Left forelimb (tissue), 1 donor: ENCODE measurements at regions not wholly inside any gene's neighbourhood (a gene's known extent, or its start where the extent isn't known, plus 50 kb on each side); places are given as distances from the start of the nearest gene placed in this dataset.

Experiments
- DNase-seq: peaks from one replicate; pipeline ENCODE4 v3.0.0-alpha.2; 2018; ENCODE audit warnings: low spot score

GRCh38 chr2:239590276-239590675 is 189.5 kb upstream of the HDAC4 start:
- DNase-seq: no peak

GRCh38 chr2:239589833-239590232 is 189.0 kb upstream of the HDAC4 start:
- DNase-seq: no peak

GRCh38 chr2:239589270-239589825 is 188.5 kb upstream of the HDAC4 start:
- no peak for DNase-seq

- DNase-seq: no peak
Measured at GRCh38 chr2:239588451-239589269, 187.8 kb upstream of the HDAC4 start.

DNA sequence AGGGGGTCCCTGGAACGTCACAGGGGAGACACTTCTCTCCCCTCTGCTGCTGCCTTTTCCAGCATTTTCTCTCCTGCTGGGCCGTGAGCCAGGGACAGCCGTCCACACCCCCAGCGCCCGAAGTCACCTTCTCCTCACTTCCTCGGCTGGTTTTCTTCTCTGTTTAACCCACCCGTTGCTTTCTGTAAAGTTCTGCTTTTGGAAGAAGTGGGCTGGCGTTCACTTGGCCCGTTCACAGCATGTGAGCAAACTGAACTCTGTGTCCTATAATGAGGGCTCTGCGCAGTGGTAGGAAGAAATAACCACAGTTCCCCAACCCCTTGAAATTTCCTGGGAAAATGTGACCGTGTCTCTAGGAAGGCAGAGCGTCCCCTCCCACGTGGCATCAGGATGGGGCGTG is 187.0 kb upstream of the HDAC4 start:
- DNase-seq: no peak

DNA sequence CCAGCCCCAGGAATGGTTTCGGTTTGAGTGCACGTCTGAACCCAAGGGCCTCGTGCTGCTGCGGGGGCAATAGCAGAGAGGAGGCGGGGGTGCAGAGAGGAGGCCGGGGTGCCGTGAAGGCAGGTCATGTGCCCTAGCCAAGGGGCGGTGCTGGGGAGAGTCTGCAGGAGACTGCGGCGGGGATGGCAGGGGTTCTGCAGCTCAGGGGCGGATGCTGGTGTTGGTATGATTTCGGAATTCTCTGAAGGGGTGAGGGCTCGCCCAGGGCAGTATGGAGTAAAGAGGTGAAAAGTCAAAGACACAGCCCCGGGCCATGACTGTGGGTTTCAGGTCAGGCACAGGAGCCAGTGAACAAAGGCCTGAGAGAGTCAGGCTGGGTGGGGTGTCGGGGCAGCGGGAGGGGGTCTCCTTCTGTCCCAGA is 186.5 kb upstream of the HDAC4 start:
- DNase-seq: no peak

- no peak for DNase-seq
Measured at GRCh38 chr2:239586651-239587310, 186.0 kb upstream of the HDAC4 start.

DNA sequence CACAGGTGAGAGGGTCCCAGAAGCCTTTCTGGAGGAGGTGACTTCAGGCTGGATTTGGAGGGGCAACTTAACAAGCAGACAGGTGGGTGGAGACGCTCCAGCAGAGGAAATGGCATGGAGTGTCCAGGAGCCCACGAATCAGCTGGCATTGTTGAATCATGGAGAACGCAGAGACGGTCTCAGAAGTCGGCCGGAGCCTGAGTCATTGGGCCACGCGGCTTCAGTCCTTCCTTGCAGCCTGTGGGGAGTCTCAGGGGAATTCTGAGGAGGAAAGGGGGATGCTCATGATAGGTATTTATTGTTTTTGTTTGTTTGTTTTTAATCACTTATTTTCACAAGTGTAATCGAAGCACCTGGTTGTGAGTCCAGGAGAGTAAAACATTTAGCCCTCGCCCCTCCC is 184.6 kb upstream of the HDAC4 start:
- no peak for DNase-seq

DNA sequence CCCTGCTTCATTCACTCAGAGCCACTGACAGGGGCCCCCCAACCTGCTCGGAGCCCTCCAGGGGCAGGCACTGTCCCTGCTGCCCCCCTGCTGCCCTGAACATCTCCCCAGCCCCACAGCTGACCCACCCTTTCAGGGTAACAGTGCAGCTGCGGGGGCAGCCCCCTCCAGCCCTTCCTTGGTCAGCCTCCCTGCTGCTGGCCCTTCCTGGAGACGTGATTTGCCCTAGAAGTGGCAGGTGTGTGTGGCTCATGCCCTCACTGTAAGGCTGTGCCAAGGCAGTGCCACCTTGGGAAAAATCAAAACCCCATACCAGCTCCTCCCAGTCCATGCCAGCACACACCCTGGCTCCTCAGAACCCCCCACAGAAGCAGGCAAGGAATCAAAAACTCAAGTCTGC is 184.2 kb upstream of the HDAC4 start:
- no peak for DNase-seq

- no peak for DNase-seq
Measured at GRCh38 chr2:239583879-239584859, 183.3 kb upstream of the HDAC4 start.

DNA sequence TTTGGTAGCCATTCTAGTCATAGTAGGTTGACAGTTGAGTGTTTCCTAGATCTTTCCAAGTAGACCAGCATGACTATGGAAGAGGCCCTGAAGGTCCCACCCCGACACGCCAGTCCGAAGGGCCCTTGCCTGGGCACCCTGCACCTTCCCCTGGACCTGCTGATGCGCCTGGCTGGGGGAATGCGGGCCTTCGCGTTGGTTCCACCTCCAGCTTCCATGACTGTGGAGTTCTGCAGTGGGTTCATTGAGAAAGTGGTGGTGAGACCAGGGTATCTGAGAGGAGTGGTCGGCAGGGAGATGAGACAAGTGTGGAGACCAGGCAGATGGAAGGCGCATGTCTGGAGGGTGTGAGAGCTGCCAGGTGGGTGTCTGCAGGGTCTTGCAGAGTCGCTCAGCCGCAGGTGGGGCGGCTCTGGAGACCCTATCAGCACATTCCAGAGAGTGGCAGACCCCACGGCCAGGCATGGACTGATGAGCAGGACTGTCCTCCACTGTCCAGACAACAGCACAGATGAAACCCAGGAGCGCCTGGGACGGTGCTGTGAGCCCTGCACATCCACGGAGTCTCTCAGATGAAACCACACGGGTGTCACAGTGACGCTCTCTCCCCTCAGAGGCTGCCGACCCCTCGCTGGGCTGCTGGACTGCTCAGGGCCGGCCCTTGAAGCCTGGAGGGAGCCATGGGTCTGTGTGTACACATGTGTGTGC is 182.5 kb upstream of the HDAC4 start:
- no peak for DNase-seq

DNA sequence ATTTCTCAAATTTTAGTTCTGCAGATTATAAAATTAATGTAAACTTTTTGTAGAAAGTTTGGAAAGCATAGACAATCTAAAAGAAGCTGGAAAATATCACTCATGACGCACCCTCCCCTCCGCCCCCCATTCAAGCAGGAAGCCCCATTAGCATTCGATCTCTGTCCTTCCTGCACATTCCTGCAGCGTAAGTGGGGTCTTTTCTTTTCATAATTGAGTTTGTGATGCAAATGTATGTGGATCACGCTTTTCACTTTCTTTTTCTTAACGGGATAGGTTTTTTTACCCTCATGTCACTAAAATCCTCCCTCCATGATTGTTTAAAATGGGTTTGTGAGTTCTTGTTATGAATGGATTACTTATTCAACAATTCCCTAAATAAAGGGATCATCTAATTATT is 181.7 kb upstream of the HDAC4 start:
- DNase-seq: no peak

GRCh38 chr2:239581352-239581901 is 180.6 kb upstream of the HDAC4 start:
- DNase-seq: no peak

- no peak for DNase-seq
Measured at GRCh38 chr2:239580199-239580527, 179.3 kb upstream of the HDAC4 start.

- no peak for DNase-seq
Measured at GRCh38 chr2:239579524-239580198, 178.8 kb upstream of the HDAC4 start.

- DNase-seq: no peak
Measured at GRCh38 chr2:239579081-239579480, 178.3 kb upstream of the HDAC4 start.

DNA sequence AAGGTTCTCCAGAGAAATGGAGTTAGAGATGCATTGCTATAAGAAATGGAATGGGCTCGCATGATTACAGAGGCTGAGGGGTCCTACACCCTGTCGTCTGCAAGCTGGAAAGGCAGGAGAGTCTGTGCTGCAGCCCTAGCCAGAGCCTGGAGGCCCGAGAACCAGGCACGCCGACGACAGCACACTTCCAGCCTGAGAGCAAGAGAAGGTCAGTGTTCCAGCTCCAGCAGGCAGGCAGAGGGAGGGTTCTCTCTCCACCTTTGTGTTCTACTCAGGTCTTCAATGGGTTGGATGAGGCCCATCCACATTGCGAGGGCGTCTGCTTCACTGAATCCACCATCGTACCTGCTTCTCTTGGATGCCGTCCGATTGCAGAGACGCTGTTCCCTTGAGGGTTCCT is 177.6 kb upstream of the HDAC4 start:
- no peak for DNase-seq

- DNase-seq: no peak
Measured at GRCh38 chr2:239577935-239578334, 177.1 kb upstream of the HDAC4 start.

- DNase-seq: no peak
Measured at GRCh38 chr2:239576784-239577685, 176.2 kb upstream of the HDAC4 start.
